ENCODE measurements at regions not wholly inside any gene's neighbourhood (a gene's known extent, or its start where the extent isn't known, plus 50 kb on each side); places are given as distances from the start of the nearest gene placed in this dataset.
A peak's percentile ranks its signal among the peaks of the same experiment; 100 is the strongest.
"Not testable (repeated sequence)": the region's sequence is repeated elsewhere in the genome, so short reads cannot be mapped to it uniquely, and the experiment has no call there.

DNA sequence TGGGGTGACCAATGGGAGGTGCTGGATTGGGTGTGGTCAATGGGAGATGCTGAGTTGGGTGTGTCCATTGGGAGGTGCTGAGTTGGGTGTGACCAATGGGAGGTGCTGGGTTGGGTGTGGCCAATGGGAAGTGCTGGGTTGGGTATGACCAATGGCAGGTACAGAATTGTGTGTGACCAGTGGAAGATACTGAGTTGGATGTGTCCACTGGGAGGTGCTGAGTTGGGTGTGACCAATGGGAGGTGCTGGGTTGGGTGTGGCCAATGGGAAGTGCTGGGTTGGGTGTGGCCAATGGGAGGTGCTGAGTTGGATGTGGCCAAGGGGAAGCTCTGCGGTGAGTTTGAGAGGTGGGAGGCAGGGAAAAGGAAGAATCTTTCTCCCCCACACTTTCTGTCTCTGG, 250.0 kb upstream of the PROK2 start:
- Histone ChIP-seq H3K9me3 (replicated peaks in 1 of 11) (peaks cover 0 to 8% (median 3%) of the 10 kb centered on the region in 11 experiments; a peak in 5 of 22 replicates), H3K4me3 (no peak overlapping the region), H3K36me3 (no peaks in the 10 kb centered on the region), H3K27me3 (no peaks in the 10 kb centered on the region), H3K4me1 (peaks cover 0 to 52% (median 23%) of the 10 kb centered on the region in 10 experiments; a peak in 13 of 20 replicates), H3K27ac (no peak overlapping the region), H3K4me2 (peak overlapping the region in 3 of 11 experiments; percentile 41 to 83 (median 44); a peak in 6 of 22 replicates), H3K9ac (no peak overlapping the region), H4K20me1 (no peaks in the 10 kb centered on the region)
- TF ChIP-seq Cebpa-rat (IDR thresholded peaks at IDR 0.05) = no peak

DNA sequence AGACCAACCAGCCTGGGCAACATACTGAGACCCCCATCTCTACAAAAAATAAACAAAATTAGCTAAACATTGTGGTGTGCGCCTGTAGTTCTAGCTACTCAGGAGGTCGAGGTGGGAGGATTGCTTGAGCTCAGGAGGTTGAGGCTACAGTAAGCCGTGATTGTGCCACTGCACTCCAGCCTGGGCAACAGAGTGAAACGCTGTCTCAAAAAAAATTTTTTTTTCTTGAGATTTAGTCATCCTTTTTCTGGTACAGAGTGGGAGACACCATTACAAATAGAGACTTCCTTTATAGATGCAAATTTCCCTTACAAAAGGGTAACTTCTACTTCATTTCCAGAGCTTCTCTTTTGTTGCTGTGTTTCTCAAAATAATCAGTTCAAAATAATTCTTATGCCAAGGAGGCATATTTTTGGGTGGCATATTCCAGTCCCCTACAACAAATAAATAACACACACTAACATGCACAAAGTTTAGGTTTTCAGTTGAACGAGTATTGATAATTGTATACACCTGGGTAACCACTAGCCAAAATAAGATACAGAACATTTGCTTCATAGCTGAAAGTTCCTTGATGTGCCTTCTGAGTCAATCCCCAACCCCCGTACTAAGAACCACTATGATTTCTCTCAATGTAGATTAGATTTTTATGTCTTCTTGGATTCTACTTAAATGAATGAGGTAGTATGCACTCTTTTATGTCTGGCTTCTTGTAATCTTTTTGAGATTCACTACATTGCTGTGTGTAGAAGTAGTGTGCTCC, 248.9 kb upstream of the PROK2 start:
- H3K4me2 ChIP-seq = peak overlapping the region in 4 of 11 experiments; percentile 68 to 83 (median 74); a peak in 7 of 22 replicates
- H3K4me3 ChIP-seq = no peak overlapping the region
- peaks cover 0 to 52% (median 23%) of the 10 kb centered on the region in 10 experiments; a peak in 13 of 20 replicates for H3K4me1 ChIP-seq
- H3K27ac ChIP-seq = peak overlapping the region in 2 of 11 experiments; percentile 21 to 50; a peak in 1 of 22 replicates
- H3K9ac ChIP-seq = peak overlapping the region in 1 of 11 experiments; percentile 37; a peak in 1 of 22 replicates
- H3K27me3 ChIP-seq = no peaks in the 10 kb centered on the region
- H4K20me1 ChIP-seq = no peaks in the 10 kb centered on the region
- peaks cover 0 to 8% (median 3%) of the 10 kb centered on the region in 11 experiments; a peak in 5 of 22 replicates for H3K9me3 ChIP-seq (replicated peaks in 1 of 11)
- H3K36me3 ChIP-seq = no peaks in the 10 kb centered on the region
- no peak for TF ChIP-seq Cebpa-rat (IDR thresholded peaks at IDR 0.05)

DNA sequence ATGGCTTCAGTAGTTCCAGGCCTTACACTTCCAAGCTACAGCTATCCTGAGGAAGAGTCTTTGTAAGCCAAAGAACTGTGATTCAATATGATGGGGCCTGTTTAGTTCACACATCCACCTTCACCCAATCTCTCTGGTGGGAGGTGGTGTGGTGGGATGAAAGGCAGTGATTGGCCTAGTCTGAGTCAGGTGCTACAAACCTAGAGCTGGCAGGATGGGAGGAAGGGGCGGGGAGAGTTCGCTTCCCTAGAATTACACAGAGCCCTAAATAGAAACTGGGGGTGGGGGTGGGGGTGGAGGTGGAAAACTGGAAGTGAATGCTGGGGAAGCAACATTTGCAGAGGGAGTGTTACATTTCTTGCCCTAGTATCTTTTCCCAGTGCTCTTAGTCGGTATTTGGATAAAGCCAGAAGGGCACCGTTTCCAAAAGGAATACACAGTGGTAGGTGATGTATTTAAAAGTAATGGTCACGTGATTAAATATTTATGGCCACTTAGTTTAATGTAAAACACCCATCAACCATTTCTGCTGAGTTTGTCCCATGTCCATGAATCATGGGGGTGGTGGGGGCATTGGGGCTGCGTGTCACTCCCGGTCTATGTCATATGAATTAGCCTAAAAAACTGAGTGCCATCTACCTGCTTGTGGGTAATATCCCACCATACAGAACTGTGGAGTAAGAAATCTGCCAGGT, 247.6 kb upstream of the PROK2 start:
- H4K20me1 ChIP-seq = no peaks in the 10 kb centered on the region
- H3K4me2 ChIP-seq = peak overlapping the region in 6 of 11 experiments; percentile 49 to 83 (median 72); a peak in 12 of 22 replicates
- H3K4me3 ChIP-seq = no peak overlapping the region

DNA sequence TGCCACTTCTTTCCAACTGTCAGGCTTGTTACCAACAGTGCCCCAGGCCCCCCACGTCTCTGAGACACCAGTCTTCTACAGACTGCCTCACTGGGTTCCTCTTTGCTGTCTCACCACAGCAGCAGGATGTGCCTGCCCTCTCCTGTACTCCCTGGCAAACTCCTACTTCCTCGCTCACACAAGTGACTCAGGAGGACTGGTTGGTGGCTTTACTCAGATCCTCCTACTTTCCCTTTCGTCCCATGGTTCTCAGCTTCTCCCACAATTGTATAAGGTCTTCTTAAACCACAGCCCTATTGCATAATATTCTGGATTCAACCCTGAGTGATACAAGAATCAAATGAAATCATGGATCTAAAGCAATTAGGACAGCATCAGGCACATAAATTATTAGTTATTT, 246.6 kb upstream of the PROK2 start:
- Histone ChIP-seq H3K9me3 (replicated peaks in 1 of 11) (peaks cover 0 to 8% (median 0%) of the 10 kb centered on the region in 11 experiments; a peak in 5 of 22 replicates), H3K4me3 (no peak overlapping the region), H3K4me2 (peak overlapping the region in 7 of 11 experiments; percentile 14 to 83 (median 71); a peak in 14 of 22 replicates)

More for the DNA sequence above, 247.6 kb upstream of the PROK2 start:
- peaks cover 0 to 8% (median 1%) of the 10 kb centered on the region in 11 experiments; a peak in 5 of 22 replicates for H3K9me3 ChIP-seq (replicated peaks in 1 of 11)
- no peak overlapping the region for H3K9ac ChIP-seq
- H3K4me1 ChIP-seq = peaks cover 0 to 52% (median 23%) of the 10 kb centered on the region in 10 experiments; a peak in 13 of 20 replicates
- no peak for TF ChIP-seq Cebpa-rat (IDR thresholded peaks at IDR 0.05)
- no peaks in the 10 kb centered on the region for H3K27me3 ChIP-seq
- peak overlapping the region in 5 of 11 experiments; percentile 21 to 55 (median 43); a peak in 8 of 22 replicates for H3K27ac ChIP-seq
- no peaks in the 10 kb centered on the region for H3K36me3 ChIP-seq

DNA sequence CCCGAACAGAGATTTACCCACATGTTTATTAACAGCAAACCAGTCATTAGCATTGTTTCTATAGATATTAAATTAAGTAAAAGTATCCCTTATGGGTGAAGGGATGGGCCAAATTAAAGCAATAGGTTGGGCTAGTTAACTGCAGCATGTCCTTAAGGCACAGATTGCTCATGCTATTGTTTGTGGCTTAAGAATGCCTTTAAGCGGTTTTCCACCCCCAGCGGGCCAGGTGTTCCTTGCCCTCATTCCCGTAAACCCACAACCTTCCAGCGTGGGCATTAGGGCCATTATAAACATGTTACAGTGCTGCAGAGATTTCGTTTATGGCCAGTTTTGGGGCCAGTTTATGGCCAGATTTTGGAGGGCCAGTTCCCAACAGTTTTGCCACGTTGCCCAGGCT, 245.3 kb upstream of the PROK2 start:
- H3K27me3 ChIP-seq; H3K4me3 ChIP-seq; H3K27ac ChIP-seq; H3K9me3 ChIP-seq (replicated peaks in 1 of 11); H4K20me1 ChIP-seq; H3K9ac ChIP-seq; H3K36me3 ChIP-seq: not testable (repeated sequence)
- Histone ChIP-seq H3K4me2 (peak overlapping the region in 4 of 11 experiments; percentile 68 to 83 (median 74); a peak in 3 of 22 replicates), H3K4me1 (peaks cover 0 to 50% (median 23%) of the 10 kb centered on the region in 10 experiments; a peak in 13 of 20 replicates)

More for the DNA sequence above, 246.6 kb upstream of the PROK2 start:
- peak in 4 of 11 experiments; percentile 16 to 46 (median 20); a peak in 2 of 22 replicates for TF ChIP-seq Cebpa-rat (IDR thresholded peaks at IDR 0.05)
- H4K20me1 ChIP-seq = no peaks in the 10 kb centered on the region
- H3K9ac ChIP-seq = no peak overlapping the region; a peak in 1 of 22 replicates
- no peaks in the 10 kb centered on the region for H3K36me3 ChIP-seq
- H3K4me1 ChIP-seq = peaks cover 0 to 52% (median 23%) of the 10 kb centered on the region in 10 experiments; a peak in 13 of 20 replicates
- H3K27ac ChIP-seq = peak overlapping the region in 4 of 11 experiments; percentile 39 to 55 (median 44); a peak in 8 of 22 replicates
- no peaks in the 10 kb centered on the region for H3K27me3 ChIP-seq

DNA sequence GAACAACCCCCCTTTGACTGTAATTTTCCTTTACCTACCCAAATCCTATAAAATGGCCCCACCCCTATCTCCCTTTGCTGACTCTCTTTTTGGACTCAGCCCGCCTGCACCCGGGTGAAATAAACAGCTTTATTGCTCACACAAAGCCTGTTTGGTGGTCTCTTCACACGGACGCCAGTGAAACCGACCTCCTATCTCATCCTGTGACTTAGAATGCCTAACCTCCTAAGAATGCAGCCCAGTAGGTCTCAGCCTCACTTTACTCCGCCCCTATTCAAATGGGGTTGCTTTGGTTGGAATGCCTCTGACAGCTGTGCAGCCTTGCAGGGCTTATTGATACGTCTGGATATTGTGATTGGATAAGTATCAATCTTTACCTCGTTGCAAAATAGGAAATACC, 243.8 kb upstream of the PROK2 start:
- not testable (repeated sequence) for H3K4me2 ChIP-seq, H4K20me1 ChIP-seq, H3K27me3 ChIP-seq, H3K36me3 ChIP-seq, H3K9ac ChIP-seq, H3K27ac ChIP-seq, H3K4me3 ChIP-seq
- Histone ChIP-seq H3K4me1 (peaks cover 0 to 34% (median 23%) of the 10 kb centered on the region in 10 experiments; a peak in 13 of 20 replicates), H3K9me3 (replicated peaks in 1 of 11) (peaks cover 0 to 10% (median 0%) of the 10 kb centered on the region in 11 experiments; a peak in 5 of 22 replicates)

DNA sequence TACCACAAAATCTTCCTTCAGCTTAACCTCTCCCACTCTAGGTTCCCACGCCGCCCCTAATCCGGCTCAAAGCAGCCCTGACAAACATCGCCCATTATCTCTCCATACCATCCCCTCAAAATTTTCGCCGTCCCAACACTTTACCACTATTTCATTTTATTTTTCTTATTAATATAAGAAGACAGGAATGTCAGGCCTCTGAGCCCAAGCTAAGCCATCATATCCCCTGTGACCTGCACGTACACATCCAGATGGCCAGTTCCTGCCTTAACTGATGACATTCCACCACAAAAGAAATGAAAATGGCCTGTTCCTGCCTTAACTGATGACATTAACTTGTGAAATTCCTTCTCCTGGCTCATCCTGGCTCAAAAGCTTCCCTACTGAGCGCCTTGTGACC, 243.4 kb upstream of the PROK2 start:
- not testable (repeated sequence) for H3K9ac ChIP-seq, H3K36me3 ChIP-seq, H4K20me1 ChIP-seq, H3K27ac ChIP-seq, H3K4me2 ChIP-seq, H3K27me3 ChIP-seq, H3K4me3 ChIP-seq
- H3K9me3 ChIP-seq (replicated peaks in 1 of 11) = peaks cover 0 to 13% (median 0%) of the 10 kb centered on the region in 11 experiments; a peak in 5 of 22 replicates
- peaks cover 0 to 30% (median 21%) of the 10 kb centered on the region in 10 experiments; a peak in 13 of 20 replicates for H3K4me1 ChIP-seq

DNA sequence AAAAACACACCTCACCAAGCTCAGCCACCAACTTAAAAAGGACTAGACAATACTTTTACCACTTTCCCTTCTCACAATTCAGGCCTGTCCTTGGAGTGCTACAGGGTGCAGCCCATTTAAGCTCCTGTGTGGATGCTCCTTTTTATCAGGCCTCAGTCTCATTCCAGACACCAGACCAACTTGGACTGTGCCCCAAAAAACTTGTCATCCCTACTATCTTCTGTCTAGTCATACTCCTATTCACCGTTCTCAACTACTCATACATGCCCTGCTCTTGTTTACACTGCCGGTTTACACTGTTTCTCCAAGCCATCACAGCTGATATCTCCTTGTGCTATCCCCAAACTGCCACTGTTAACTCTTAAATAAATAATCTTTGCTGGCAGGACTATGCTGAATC, 242.8 kb upstream of the PROK2 start:
- not testable (repeated sequence) for H3K36me3 ChIP-seq, H4K20me1 ChIP-seq, H3K4me3 ChIP-seq, H3K27ac ChIP-seq, H3K4me2 ChIP-seq, H3K9ac ChIP-seq, H3K27me3 ChIP-seq
- H3K9me3 ChIP-seq (replicated peaks in 1 of 11) = peaks cover 0 to 13% (median under 1%) of the 10 kb centered on the region in 11 experiments; a peak in 8 of 22 replicates
- H3K4me1 ChIP-seq = peaks cover 0 to 24% (median 19%) of the 10 kb centered on the region in 10 experiments; a peak in 13 of 20 replicates

DNA sequence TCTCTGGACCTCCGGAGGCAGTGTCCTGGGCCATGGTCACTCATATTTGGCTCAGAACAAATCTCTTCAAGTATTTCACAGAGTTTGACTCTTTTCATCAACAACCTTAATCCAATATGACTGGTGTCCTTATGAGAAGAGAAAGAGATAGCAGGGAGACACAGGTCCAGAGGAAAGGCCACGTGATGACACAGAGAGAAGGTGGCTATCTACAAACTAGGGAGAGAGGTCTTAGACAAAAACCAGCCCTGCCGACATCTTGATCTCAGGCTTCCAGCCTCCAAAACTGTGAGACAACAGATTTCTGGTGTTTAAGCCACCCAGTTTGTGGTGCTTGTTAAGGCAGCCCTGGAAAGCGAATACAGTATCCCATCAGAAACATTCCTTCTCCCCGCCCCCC, 237.1 kb upstream of the PROK2 start:
- Histone ChIP-seq H3K36me3 (no peaks in the 10 kb centered on the region), H3K4me1 (peaks cover 0 to 20% (median 5%) of the 10 kb centered on the region in 10 experiments; a peak in 10 of 20 replicates)
- TF ChIP-seq Cebpa-rat (IDR thresholded peaks at IDR 0.05) = no peak

More for the DNA sequence above, 237.1 kb upstream of the PROK2 start:
- no peaks in the 10 kb centered on the region for H4K20me1 ChIP-seq
- peaks cover 0 to 12% (median 5%) of the 10 kb centered on the region in 11 experiments; a peak in 8 of 22 replicates for H3K9me3 ChIP-seq (replicated peaks in 1 of 11)
- H3K27me3 ChIP-seq = no peaks in the 10 kb centered on the region
- no peak overlapping the region for H3K4me2 ChIP-seq
- no peak overlapping the region for H3K9ac ChIP-seq
- H3K27ac ChIP-seq = no peak overlapping the region
- no peak overlapping the region for H3K4me3 ChIP-seq

All from BLaER1 treated with 17β-estradiol and CSF1 and Interleukin-3, amounts not matched to agents 10 nM and 100 nM (cell line).